ENCODE measurements at regions not wholly inside any gene's neighbourhood (a gene's known extent, or its start where the extent isn't known, plus 50 kb on each side); places are given as distances from the start of the nearest gene placed in this dataset.
"Not testable (repeated sequence)": the region's sequence is repeated elsewhere in the genome, so short reads cannot be mapped to it uniquely, and the experiment has no call there.

GRCh38 chr22:47619631-47620030, 857.2 kb downstream of the TBC1D22A start:
- intact Hi-C loops (cut with DNase I): no loop called here
- DNase-seq (ENCODE audit: low spot score): peak; percentile 73

GRCh38 chr22:47618180-47619010, 855.9 kb downstream of the TBC1D22A start:
- peak; percentile 67 for DNase-seq (ENCODE audit: low spot score)
- intact Hi-C loops (cut with DNase I): no loop called here

- no peak for DNase-seq (ENCODE audit: low spot score)
- intact Hi-C loops (cut with DNase I): no loop called here
Observed at GRCh38 chr22:47617186-47617585, 854.7 kb downstream of the TBC1D22A start.

GRCh38 chr22:47616396-47617020, 854.1 kb downstream of the TBC1D22A start:
- intact Hi-C loops (cut with DNase I): no loop called here
- DNase-seq (ENCODE audit: low spot score): peak; percentile 72

- intact Hi-C loops (cut with DNase I): no loop called here
- peak; percentile 56 for DNase-seq (ENCODE audit: low spot score)
Observed at GRCh38 chr22:47615051-47615450, 852.6 kb downstream of the TBC1D22A start.

- intact Hi-C loops (cut with DNase I): no loop called here
- DNase-seq (ENCODE audit: low spot score): peak; percentile 23
Observed at GRCh38 chr22:47613606-47614350, 851.3 kb downstream of the TBC1D22A start.

- intact Hi-C loops (cut with DNase I): not testable (repeated sequence)
- DNase-seq (ENCODE audit: low spot score): peak; percentile 34
Observed at GRCh38 chr22:47613181-47613580, 850.7 kb downstream of the TBC1D22A start.

GRCh38 chr22:47612311-47612910, 850.0 kb downstream of the TBC1D22A start:
- peak; percentile 71 for DNase-seq (ENCODE audit: low spot score)
- intact Hi-C loops (cut with DNase I): no loop called here

- intact Hi-C loops (cut with DNase I): no loop called here
- peak; percentile 8 for DNase-seq (ENCODE audit: low spot score)
Observed at GRCh38 chr22:47610764-47611163, 848.3 kb downstream of the TBC1D22A start.

- DNase-seq (ENCODE audit: low spot score): peak; percentile 58
- intact Hi-C loops (cut with DNase I): no loop called here
Observed at GRCh38 chr22:47610281-47610680, 847.8 kb downstream of the TBC1D22A start.

- DNase-seq (ENCODE audit: low spot score): peak; percentile 58
- intact Hi-C loops (cut with DNase I): loop anchor here in 1 of 2 donors (10.0 kb wide), 1 partner anchor 1445 kb away; no protein-coding TSS in a partner anchor
Observed at GRCh38 chr22:47609653-47610052, 847.2 kb downstream of the TBC1D22A start.

GRCh38 chr22:47608421-47608820, 846.0 kb downstream of the TBC1D22A start:
- DNase-seq (ENCODE audit: low spot score): peak; percentile 54
- intact Hi-C loops (cut with DNase I): loop anchor here in 1 of 2 donors (10.0 kb wide), 1 partner anchor 1444 kb away; no protein-coding TSS in a partner anchor

- peak; percentile 71 for DNase-seq (ENCODE audit: low spot score)
- intact Hi-C loops (cut with DNase I): loop anchor here in 1 of 2 donors (10.0 kb wide), 1 partner anchor 1443 kb away; no protein-coding TSS in a partner anchor
Observed at GRCh38 chr22:47607486-47607885, 845.0 kb downstream of the TBC1D22A start.

GRCh38 chr22:47606426-47606825, 844.0 kb downstream of the TBC1D22A start:
- intact Hi-C loops (cut with DNase I): loop anchor here in 1 of 2 donors (10.0 kb wide), 1 partner anchor 1442 kb away; no protein-coding TSS in a partner anchor
- peak; percentile 30 for DNase-seq (ENCODE audit: low spot score)

- DNase-seq (ENCODE audit: low spot score): peak; percentile 51
- intact Hi-C loops (cut with DNase I): loop anchor here in 1 of 2 donors (10.0 kb wide), 1 partner anchor 1441 kb away; no protein-coding TSS in a partner anchor
Observed at GRCh38 chr22:47605886-47606285, 843.4 kb downstream of the TBC1D22A start.

- intact Hi-C loops (cut with DNase I): loop anchor here in 1 of 2 donors (10.0 kb wide), 1 partner anchor 1441 kb away; no protein-coding TSS in a partner anchor
- peak; percentile 35 for DNase-seq (ENCODE audit: low spot score)
Observed at GRCh38 chr22:47605441-47605840, 843.0 kb downstream of the TBC1D22A start.

GRCh38 chr22:47604563-47604962, 842.1 kb downstream of the TBC1D22A start:
- intact Hi-C loops (cut with DNase I): loop anchor here in 1 of 2 donors (10.0 kb wide), 1 partner anchor 1440 kb away; no protein-coding TSS in a partner anchor
- DNase-seq (ENCODE audit: low spot score): no peak

GRCh38 chr22:47602732-47603131, 840.3 kb downstream of the TBC1D22A start:
- intact Hi-C loops (cut with DNase I): loop anchor here in 1 of 2 donors (10.0 kb wide), 1 partner anchor 1438 kb away; no protein-coding TSS in a partner anchor
- no peak for DNase-seq (ENCODE audit: low spot score)

- no peak for DNase-seq (ENCODE audit: low spot score)
- intact Hi-C loops (cut with DNase I): loop anchor here in 1 of 2 donors (10.0 kb wide), 1 partner anchor 1437 kb away; no protein-coding TSS in a partner anchor
Observed at GRCh38 chr22:47601666-47602065, 839.2 kb downstream of the TBC1D22A start.
